KBM-7 (cell line): ENCODE measurements at regions not wholly inside any gene's neighbourhood (a gene's known extent, or its start where the extent isn't known, plus 50 kb on each side); places are given as distances from the start of the nearest gene placed in this dataset.
"Not testable (repeated sequence)": the region's sequence is repeated elsewhere in the genome, so short reads cannot be mapped to it uniquely, and the experiment has no call there.

ENCODE experiments used
- DNase-seq: peaks from one replicate; pipeline ENCODE4 v3.0.0-alpha.2; 2015
- in situ Hi-C: fragments of 300-500 bp; cut with MboI; formaldehyde crosslinking; loops from 2 replicates; pipeline ENCODE4 v1.14.3; 2020; ENCODE audit warnings: low sequenced_read_pairs, low pct_unique_long_range_greater_than_20kb, mixed read lengths

- in situ Hi-C loops: no loop called here
- no peak for DNase-seq
Observed at GRCh38 chr1:163614361-163614760, 292.6 kb downstream of the NUF2 start.

GRCh38 chr1:163628034-163628773 lies 306.4 kb downstream of the NUF2 start:
- in situ Hi-C loops: no loop called here
- no peak for DNase-seq

- DNase-seq: no peak
- in situ Hi-C loops: no loop called here
Observed at GRCh38 chr1:163632269-163632668, 310.5 kb downstream of the NUF2 start.

GRCh38 chr1:163633366-163633765 lies 311.6 kb downstream of the NUF2 start:
- DNase-seq: no peak
- in situ Hi-C loops: no loop called here

- DNase-seq, in situ Hi-C loops: not testable (repeated sequence)
Observed at GRCh38 chr1:163645676-163646075, 323.9 kb downstream of the NUF2 start.

GRCh38 chr1:163650624-163651023 lies 328.9 kb downstream of the NUF2 start:
- no peak for DNase-seq
- in situ Hi-C loops: no loop called here

GRCh38 chr1:163652441-163652840 lies 330.7 kb downstream of the NUF2 start:
- in situ Hi-C loops: no loop called here

GRCh38 chr1:163655565-163655964 lies 333.8 kb downstream of the NUF2 start:
- in situ Hi-C loops: no loop called here
- no peak for DNase-seq

More at GRCh38 chr1:163652441-163652840, 330.7 kb downstream of the NUF2 start:
- no peak for DNase-seq

GRCh38 chr1:163656095-163656759 lies 334.5 kb downstream of the NUF2 start:
- in situ Hi-C loops: no loop called here
- DNase-seq: no peak

GRCh38 chr1:163657719-163658118 lies 336.0 kb downstream of the NUF2 start:
- no peak for DNase-seq
- in situ Hi-C loops: no loop called here

- no peak for DNase-seq
Observed at GRCh38 chr1:163661391-163661790, 339.6 kb downstream of the NUF2 start.

GRCh38 chr1:163664671-163665335 lies 343.0 kb downstream of the NUF2 start:
- no peak for DNase-seq
- in situ Hi-C loops: no loop called here

More at GRCh38 chr1:163661391-163661790, 339.6 kb downstream of the NUF2 start:
- in situ Hi-C loops: no loop called here

- no peak for DNase-seq
- in situ Hi-C loops: no loop called here
Observed at GRCh38 chr1:163668472-163668871, 346.7 kb downstream of the NUF2 start.

GRCh38 chr1:163670989-163671757 lies 349.4 kb downstream of the NUF2 start:
- DNase-seq: no peak
- in situ Hi-C loops: no loop called here

GRCh38 chr1:163672976-163673758 lies 351.4 kb downstream of the NUF2 start:
- DNase-seq: no peak
- in situ Hi-C loops: no loop called here

GRCh38 chr1:163673759-163674151 lies 352.0 kb downstream of the NUF2 start:
- no peak for DNase-seq
- in situ Hi-C loops: no loop called here

- in situ Hi-C loops: no loop called here
- DNase-seq: no peak
Observed at GRCh38 chr1:163674236-163674635, 352.5 kb downstream of the NUF2 start.

GRCh38 chr1:163684785-163685184 lies 363.0 kb downstream of the NUF2 start:
- no peak for DNase-seq
- in situ Hi-C loops: no loop called here

- in situ Hi-C loops: no loop called here
- DNase-seq: no peak
Observed at GRCh38 chr1:163692266-163692665, 370.5 kb downstream of the NUF2 start.
